ENCODE measurements at regions not wholly inside any gene's neighbourhood (a gene's known extent, or its start where the extent isn't known, plus 50 kb on each side); places are given as distances from the start of the nearest gene placed in this dataset.
"Not testable (repeated sequence)": the region's sequence is repeated elsewhere in the genome, so short reads cannot be mapped to it uniquely, and the experiment has no call there.

DNA sequence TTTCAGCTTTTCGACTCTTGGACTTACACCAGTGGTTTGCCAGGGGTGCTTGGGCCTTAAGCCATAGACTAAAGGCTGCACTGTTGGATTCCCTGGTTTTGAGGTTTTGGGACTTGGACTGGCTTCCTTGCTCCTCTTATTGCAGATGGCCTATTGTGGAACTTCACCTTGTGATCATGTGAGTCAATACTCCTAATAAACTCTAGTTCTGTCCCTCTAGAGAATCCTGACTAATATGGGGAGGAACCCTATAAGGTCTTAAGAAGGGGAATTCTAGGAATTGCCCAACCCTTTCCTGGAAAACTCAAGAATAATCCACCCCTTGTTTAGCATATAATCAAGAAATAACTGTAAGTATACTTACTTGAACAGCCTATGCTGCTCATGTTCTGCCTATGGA lies 491.8 kb downstream of the TMEM135 start:
- Histone ChIP-seq H3K27ac (no peak overlapping the region), H3K4me1 (no peaks in the 10 kb centered on the region), H3K36me3 (no peaks in the 10 kb centered on the region), H3K4me3 (replicated peaks in 1 of 3) (no peak overlapping the region), H3K9me3 (no peaks in the 10 kb centered on the region), H3K27me3 (no peaks in the 10 kb centered on the region)
- intact Hi-C loops (cut with DNase I), result no loop called here
- 89% methylated on average over 1 of the region's 1 CpG for WGBS, 2 donors
- TF ChIP-seq POLR2A (IDR thresholded peaks at IDR 0.05), result no peak
- TF ChIP-seq, protein P1, sequence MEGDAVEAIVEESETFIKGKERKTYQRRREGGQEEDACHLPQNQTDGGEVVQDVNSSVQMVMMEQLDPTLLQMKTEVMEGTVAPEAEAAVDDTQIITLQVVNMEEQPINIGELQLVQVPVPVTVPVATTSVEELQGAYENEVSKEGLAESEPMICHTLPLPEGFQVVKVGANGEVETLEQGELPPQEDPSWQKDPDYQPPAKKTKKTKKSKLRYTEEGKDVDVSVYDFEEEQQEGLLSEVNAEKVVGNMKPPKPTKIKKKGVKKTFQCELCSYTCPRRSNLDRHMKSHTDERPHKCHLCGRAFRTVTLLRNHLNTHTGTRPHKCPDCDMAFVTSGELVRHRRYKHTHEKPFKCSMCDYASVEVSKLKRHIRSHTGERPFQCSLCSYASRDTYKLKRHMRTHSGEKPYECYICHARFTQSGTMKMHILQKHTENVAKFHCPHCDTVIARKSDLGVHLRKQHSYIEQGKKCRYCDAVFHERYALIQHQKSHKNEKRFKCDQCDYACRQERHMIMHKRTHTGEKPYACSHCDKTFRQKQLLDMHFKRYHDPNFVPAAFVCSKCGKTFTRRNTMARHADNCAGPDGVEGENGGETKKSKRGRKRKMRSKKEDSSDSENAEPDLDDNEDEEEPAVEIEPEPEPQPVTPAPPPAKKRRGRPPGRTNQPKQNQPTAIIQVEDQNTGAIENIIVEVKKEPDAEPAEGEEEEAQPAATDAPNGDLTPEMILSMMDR (IDR thresholded peaks at IDR 0.05), result no peak
- no peak for DNase-seq

GRCh38 chr11:87528752-87529151 lies 491.0 kb downstream of the TMEM135 start:
- Histone ChIP-seq H3K27me3 (no peaks in the 10 kb centered on the region), H3K36me3 (no peaks in the 10 kb centered on the region), H3K9me3 (no peaks in the 10 kb centered on the region), H3K4me1 (no peaks in the 10 kb centered on the region), H3K4me3 (replicated peaks in 1 of 3) (no peak overlapping the region), H3K27ac (no peak overlapping the region)
- WGBS, 2 donors, result 100% methylated on average over 2 of the region's 3 CpGs; no CpG with 5 or more reads in 1 of the 2 donors
- TF ChIP-seq, protein P1 (IDR thresholded peaks at IDR 0.05), result no peak
- TF ChIP-seq POLR2A (IDR thresholded peaks at IDR 0.05), result no peak
- DNase-seq, result no peak
- intact Hi-C loops (cut with DNase I), result no loop called here

- Histone ChIP-seq H3K4me1 (no peaks in the 10 kb centered on the region), H3K9me3 (no peaks in the 10 kb centered on the region), H3K36me3 (no peaks in the 10 kb centered on the region), H3K27ac (no peak overlapping the region), H3K27me3 (no peaks in the 10 kb centered on the region), H3K4me3 (replicated peaks in 1 of 3) (no peak overlapping the region)
- intact Hi-C loops (cut with DNase I), result no loop called here
- no peak for TF ChIP-seq POLR2A (IDR thresholded peaks at IDR 0.05)
- TF ChIP-seq, protein P1 (IDR thresholded peaks at IDR 0.05), result no peak
- no peak for DNase-seq
Measured at GRCh38 chr11:87523276-87523675, 485.5 kb downstream of the TMEM135 start.

GRCh38 chr11:87518266-87518665 lies 480.5 kb downstream of the TMEM135 start:
- H3K36me3 ChIP-seq, result no peaks in the 10 kb centered on the region
- no peak overlapping the region for H3K27ac ChIP-seq
- H3K4me1 ChIP-seq, result no peaks in the 10 kb centered on the region
- TF ChIP-seq, protein P1 (IDR thresholded peaks at IDR 0.05), result no peak
- no peak for TF ChIP-seq POLR2A (IDR thresholded peaks at IDR 0.05)
- no peak for DNase-seq
- H3K27me3 ChIP-seq, result no peaks in the 10 kb centered on the region
- no peak overlapping the region for H3K4me3 ChIP-seq (replicated peaks in 1 of 3)
- H3K9me3 ChIP-seq, result no peaks in the 10 kb centered on the region
- intact Hi-C loops (cut with DNase I), result no loop called here
- 50% methylated on average over 1 of the region's 1 CpG for WGBS, 2 donors

DNA sequence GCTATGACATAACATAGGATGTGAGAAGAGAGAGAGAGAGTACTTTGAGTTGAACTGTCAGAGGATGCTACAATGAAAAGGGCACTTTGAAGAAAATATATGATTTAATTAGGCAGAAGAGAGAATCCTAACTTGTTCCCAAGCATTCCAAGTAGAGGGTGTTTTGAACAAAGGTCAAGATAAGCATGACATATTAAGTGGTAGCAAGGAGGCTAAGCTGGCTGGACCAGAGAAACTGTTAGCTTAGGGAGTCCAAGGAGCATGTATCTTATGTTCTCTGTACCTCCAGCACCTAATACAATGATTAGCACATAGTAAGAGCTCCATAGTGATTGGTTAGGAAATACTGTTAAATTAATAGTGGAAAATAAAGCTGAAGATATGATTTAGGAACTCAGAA lies 479.6 kb downstream of the TMEM135 start:
- H3K4me1 ChIP-seq, result no peaks in the 10 kb centered on the region
- no peak for DNase-seq
- H3K9me3 ChIP-seq, result no peaks in the 10 kb centered on the region
- no peak overlapping the region for H3K27ac ChIP-seq
- H3K36me3 ChIP-seq, result no peaks in the 10 kb centered on the region
- intact Hi-C loops (cut with DNase I), result no loop called here
- H3K4me3 ChIP-seq (replicated peaks in 1 of 3), result no peak overlapping the region
- TF ChIP-seq POLR2A (IDR thresholded peaks at IDR 0.05), result no peak
- TF ChIP-seq, protein P1 (IDR thresholded peaks at IDR 0.05), result no peak
- H3K27me3 ChIP-seq, result no peaks in the 10 kb centered on the region

- H3K27me3 ChIP-seq; DNase-seq; intact Hi-C loops (cut with DNase I); H3K27ac ChIP-seq; H3K4me1 ChIP-seq; H3K9me3 ChIP-seq; H3K4me3 ChIP-seq (replicated peaks in 1 of 3); H3K36me3 ChIP-seq: not testable (repeated sequence)
- 38 to 40% methylated on average over 2 of the region's 2 CpGs for WGBS, 2 donors
Measured at GRCh38 chr11:87507722-87508121, 470.0 kb downstream of the TMEM135 start.

DNA sequence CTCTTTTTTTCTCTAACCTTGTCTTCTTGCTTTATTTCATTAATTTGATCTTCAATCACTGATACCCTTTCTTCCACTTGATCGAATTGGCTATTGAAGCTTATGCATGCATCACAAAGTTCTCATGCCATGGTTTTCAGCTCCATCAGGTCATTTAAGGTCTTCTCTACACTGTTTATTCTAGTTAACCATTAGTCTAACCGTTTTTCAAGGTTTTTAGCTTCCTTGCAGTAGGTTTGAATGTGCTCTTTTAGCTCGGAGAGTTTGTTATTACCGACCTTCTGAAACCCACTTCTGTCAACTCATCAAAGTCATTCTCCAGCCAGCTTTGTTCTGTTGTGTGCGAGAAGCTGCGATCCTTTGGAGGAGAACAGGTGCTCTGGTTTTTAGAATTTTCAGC lies 469.2 kb downstream of the TMEM135 start:
- H3K4me1 ChIP-seq; H3K27me3 ChIP-seq; DNase-seq; intact Hi-C loops (cut with DNase I); H3K27ac ChIP-seq; H3K9me3 ChIP-seq; H3K4me3 ChIP-seq (replicated peaks in 1 of 3); H3K36me3 ChIP-seq: not testable (repeated sequence)
- 73 to 77% methylated on average over 6 of the region's 6 CpGs for WGBS, 2 donors
